GM12878 (cell line): ENCODE measurements at regions not wholly inside any gene's neighbourhood (a gene's known extent, or its start where the extent isn't known, plus 50 kb on each side); places are given as distances from the start of the nearest gene placed in this dataset.

Source experiments
- EZH2 ChIP-seq: IDR thresholded peaks from 2 replicates; pipeline ENCODE4 v1.6.1; 2012; ENCODE audit warnings: low read depth, mild to moderate bottlenecking, control low read depth, inconsistent platforms, low read length, borderline replicate concordance; ENCODE audit not compliant: control insufficient read depth
- LARP7 ChIP-seq: fragments of 450-650 bp; IDR thresholded peaks from 2 replicates; pipeline ENCODE4 v1.6.1; 2017; ENCODE audit warnings: mild to moderate bottlenecking
- MYC ChIP-seq: IDR thresholded peaks from 2 replicates; pipeline ENCODE4 v1.6.1; 2011; ENCODE audit warnings: mild to moderate bottlenecking, low read length, moderate library complexity, inconsistent platforms; ENCODE audit not compliant: insufficient read depth, insufficient replicate concordance, insufficient read length, severe bottlenecking
- NR2C1 ChIP-seq: fragments of 450-650 bp; IDR thresholded peaks from 2 replicates; pipeline ENCODE4 v1.6.1; 2017; ENCODE audit warnings: antibody characterized with exemption, mild to moderate bottlenecking, moderate library complexity
- ZNF207 ChIP-seq: fragments of 450-650 bp; IDR thresholded peaks from 2 replicates; pipeline ENCODE4 v1.6.1; 2014; ENCODE audit warnings: antibody characterized with exemption, mild to moderate bottlenecking, borderline replicate concordance
- TF ChIP-seq, protein P1 (sequence below), 3 experiments: IDR thresholded peaks in 2 of 3; conservative IDR thresholded peaks in 1 of 3; 2 replicates each; pipeline ENCODE4 v1.5.1; 2011; ENCODE audit warnings: low read depth in 3 of 3, low read length in 3 of 3, mild to moderate bottlenecking in 3 of 3, control low read depth in 2 of 3, moderate library complexity in 2 of 3, inconsistent platforms in 1 of 3, mixed read lengths in 1 of 3; ENCODE audit not compliant: control insufficient read depth in 2 of 3, insufficient read depth in 1 of 3; ENCODE audit errors: extremely low read depth in 1 of 3
- TF ChIP-seq, protein P2 (sequence below): fragments of 450-650 bp; IDR thresholded peaks from 2 replicates; pipeline ENCODE4 v1.6.1; 2017; ENCODE audit warnings: mild to moderate bottlenecking

DNA sequence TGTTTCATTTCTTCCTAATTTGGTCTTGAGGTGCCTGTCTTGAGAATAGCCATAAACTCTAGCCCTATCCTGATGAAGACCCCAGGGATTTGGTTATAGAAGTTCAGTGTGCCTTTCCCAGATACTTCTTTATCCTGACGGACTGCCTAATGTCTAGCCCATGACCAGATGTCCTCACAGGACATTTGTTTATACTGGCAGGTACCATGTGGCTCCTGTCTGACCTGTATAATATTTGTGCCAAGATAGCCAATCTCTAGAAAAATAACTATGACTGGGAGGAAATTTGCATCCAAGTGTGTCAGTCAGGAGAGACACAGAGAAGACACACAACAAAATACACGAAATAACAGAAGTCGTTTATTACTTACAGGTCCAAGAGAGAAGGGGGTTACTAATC lies 69.2 kb upstream of the MIR17HG start:
- TF ChIP-seq, protein P1, sequence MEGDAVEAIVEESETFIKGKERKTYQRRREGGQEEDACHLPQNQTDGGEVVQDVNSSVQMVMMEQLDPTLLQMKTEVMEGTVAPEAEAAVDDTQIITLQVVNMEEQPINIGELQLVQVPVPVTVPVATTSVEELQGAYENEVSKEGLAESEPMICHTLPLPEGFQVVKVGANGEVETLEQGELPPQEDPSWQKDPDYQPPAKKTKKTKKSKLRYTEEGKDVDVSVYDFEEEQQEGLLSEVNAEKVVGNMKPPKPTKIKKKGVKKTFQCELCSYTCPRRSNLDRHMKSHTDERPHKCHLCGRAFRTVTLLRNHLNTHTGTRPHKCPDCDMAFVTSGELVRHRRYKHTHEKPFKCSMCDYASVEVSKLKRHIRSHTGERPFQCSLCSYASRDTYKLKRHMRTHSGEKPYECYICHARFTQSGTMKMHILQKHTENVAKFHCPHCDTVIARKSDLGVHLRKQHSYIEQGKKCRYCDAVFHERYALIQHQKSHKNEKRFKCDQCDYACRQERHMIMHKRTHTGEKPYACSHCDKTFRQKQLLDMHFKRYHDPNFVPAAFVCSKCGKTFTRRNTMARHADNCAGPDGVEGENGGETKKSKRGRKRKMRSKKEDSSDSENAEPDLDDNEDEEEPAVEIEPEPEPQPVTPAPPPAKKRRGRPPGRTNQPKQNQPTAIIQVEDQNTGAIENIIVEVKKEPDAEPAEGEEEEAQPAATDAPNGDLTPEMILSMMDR (IDR thresholded peaks at IDR 0.05 in 2 of 3, conservative IDR thresholded peaks at IDR 0.05 in 1 of 3; ENCODE audit: control insufficient read depth in 2 of 3, extremely low read depth in 1 of 3, insufficient read depth in 1 of 3, low read depth in 3 of 3, low read length in 3 of 3), result no peak
- TF ChIP-seq NR2C1, result no peak
- TF ChIP-seq ZNF207, result no peak
- no peak for TF ChIP-seq EZH2
- TF ChIP-seq, protein P2, sequence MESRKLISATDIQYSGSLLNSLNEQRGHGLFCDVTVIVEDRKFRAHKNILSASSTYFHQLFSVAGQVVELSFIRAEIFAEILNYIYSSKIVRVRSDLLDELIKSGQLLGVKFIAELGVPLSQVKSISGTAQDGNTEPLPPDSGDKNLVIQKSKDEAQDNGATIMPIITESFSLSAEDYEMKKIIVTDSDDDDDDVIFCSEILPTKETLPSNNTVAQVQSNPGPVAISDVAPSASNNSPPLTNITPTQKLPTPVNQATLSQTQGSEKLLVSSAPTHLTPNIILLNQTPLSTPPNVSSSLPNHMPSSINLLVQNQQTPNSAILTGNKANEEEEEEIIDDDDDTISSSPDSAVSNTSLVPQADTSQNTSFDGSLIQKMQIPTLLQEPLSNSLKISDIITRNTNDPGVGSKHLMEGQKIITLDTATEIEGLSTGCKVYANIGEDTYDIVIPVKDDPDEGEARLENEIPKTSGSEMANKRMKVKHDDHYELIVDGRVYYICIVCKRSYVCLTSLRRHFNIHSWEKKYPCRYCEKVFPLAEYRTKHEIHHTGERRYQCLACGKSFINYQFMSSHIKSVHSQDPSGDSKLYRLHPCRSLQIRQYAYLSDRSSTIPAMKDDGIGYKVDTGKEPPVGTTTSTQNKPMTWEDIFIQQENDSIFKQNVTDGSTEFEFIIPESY, result no peak
- no peak for TF ChIP-seq LARP7
- no peak for TF ChIP-seq MYC
